Brain microvascular endothelial cell (primary cell): ENCODE measurements at regions not wholly inside any gene's neighbourhood (a gene's known extent, or its start where the extent isn't known, plus 50 kb on each side); places are given as distances from the start of the nearest gene placed in this dataset.

ENCODE experiments used
- DNase-seq: peaks from one replicate; pipeline ENCODE4 v3.0.0-alpha.2; 2020
- H3K27ac ChIP-seq: fragments of 250-450 bp; sonication (Bioruptor Pico); 2 replicates; pipeline ENCODE4 v1.5.1; 2020; ENCODE audit warnings: mild to moderate bottlenecking, moderate library complexity
- H3K27me3 ChIP-seq: fragments of 250-450 bp; sonication (Bioruptor Pico); replicated peaks from 2 replicates; pipeline ENCODE4 v1.5.1; 2020; ENCODE audit warnings: mild to moderate bottlenecking
- H3K36me3 ChIP-seq: fragments of 250-450 bp; sonication (Bioruptor Pico); replicated peaks from 2 replicates; pipeline ENCODE4 v1.5.1; 2020; ENCODE audit warnings: mild to moderate bottlenecking
- H3K4me3 ChIP-seq: 2 replicates; pipeline ENCODE4 v1.5.1; 2011; ENCODE audit warnings: low read depth, mild to moderate bottlenecking, control low read depth, low read length, moderate library complexity
- CTCF ChIP-seq: IDR thresholded peaks from 2 replicates; pipeline ENCODE4 v1.5.1; 2011; ENCODE audit warnings: low read depth, mild to moderate bottlenecking, moderate library complexity, low read length, control low read depth, inconsistent platforms; ENCODE audit errors: missing control alignments
- in situ Hi-C: cut with HindIII; loops from 2 replicates; pipeline ENCODE4 v1.10.0; 2017; ENCODE audit warnings: low sequenced_read_pairs, low pct_ligation_motif_present

GRCh38 chr3:66860771-66861170 lies 137.3 kb upstream of the KBTBD8 start:
- in situ Hi-C loops = no loop called here
- H3K4me3 ChIP-seq = no peak overlapping the region
- H3K36me3 ChIP-seq = no peaks in the 10 kb centered on the region
- H3K27me3 ChIP-seq = no peaks in the 10 kb centered on the region
- H3K27ac ChIP-seq = no peak overlapping the region
- no peak for DNase-seq
- no peak for TF ChIP-seq CTCF

DNA sequence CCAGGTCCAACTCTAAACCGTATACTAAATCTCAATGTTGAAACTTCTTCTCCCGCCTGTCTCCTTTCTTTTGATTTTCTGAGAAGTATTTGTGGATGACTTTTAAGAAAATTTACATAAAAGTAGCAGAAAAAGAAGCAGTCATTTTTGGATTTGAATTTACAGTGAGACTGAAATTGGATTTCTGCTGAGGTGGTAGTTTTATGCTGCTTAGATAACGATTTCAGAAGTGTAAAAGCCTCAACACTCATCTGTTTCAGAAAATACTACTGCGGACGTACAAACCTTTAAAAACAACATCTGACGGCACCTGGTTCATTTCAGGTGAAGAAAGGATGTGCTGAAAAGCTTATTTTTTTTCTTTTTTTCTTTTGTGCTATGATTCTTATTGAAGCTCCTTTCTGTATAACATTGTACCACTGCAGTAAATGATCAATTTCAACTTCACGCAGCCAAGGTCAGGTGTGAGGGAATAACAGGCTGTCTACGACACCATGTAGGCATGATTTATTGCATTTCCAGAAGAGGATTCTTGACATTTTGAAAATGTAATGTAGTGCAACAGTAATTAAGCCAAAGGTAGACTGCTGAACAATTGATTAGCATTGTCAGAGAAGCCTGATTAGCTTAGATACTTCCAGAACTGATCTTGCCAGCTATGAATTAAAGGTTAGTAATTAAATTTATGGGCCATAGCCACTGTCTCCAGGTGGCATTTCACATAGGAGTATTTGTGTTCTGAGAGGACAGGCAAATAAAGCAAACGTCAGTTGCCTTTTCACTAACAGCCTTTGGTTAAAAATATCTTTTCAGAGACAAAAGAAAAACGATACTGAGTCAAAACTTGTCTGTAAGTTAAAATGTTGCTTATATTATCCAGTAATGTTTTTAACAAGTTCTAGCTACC lies 134.6 kb upstream of the KBTBD8 start:
- no peak overlapping the region for H3K4me3 ChIP-seq
- no peaks in the 10 kb centered on the region for H3K36me3 ChIP-seq
- H3K27ac ChIP-seq = no peak overlapping the region
- no peak for TF ChIP-seq CTCF
- in situ Hi-C loops = no loop called here
- H3K27me3 ChIP-seq = no peaks in the 10 kb centered on the region
- no peak for DNase-seq

GRCh38 chr3:66884659-66885058 lies 113.4 kb upstream of the KBTBD8 start:
- DNase-seq = no peak
- Histone ChIP-seq H3K27ac (peak overlapping the region; percentile 22), H3K27me3 (no peaks in the 10 kb centered on the region), H3K36me3 (no peaks in the 10 kb centered on the region), H3K4me3 (no peak overlapping the region)
- in situ Hi-C loops = no loop called here
- TF ChIP-seq CTCF = no peak

- no peak for TF ChIP-seq CTCF
- in situ Hi-C loops = no loop called here
- H3K36me3 ChIP-seq = no peaks in the 10 kb centered on the region
- H3K27me3 ChIP-seq = no peaks in the 10 kb centered on the region
- peak overlapping the region; percentile 63 for H3K27ac ChIP-seq
- peak; percentile 90 for DNase-seq
- no peak overlapping the region for H3K4me3 ChIP-seq
These were observed 112.6 kb upstream of the KBTBD8 start for GRCh38 chr3:66885326-66886000.

GRCh38 chr3:66889750-66890494 lies 108.2 kb upstream of the KBTBD8 start:
- in situ Hi-C loops = no loop called here
- Histone ChIP-seq H3K4me3 (no peak overlapping the region), H3K27me3 (no peaks in the 10 kb centered on the region), H3K36me3 (no peaks in the 10 kb centered on the region), H3K27ac (no peak overlapping the region)
- DNase-seq = no peak
- no peak for TF ChIP-seq CTCF
